ENCODE measurements at regions not wholly inside any gene's neighbourhood (a gene's known extent, or its start where the extent isn't known, plus 50 kb on each side); places are given as distances from the start of the nearest gene placed in this dataset.

- no TSS peak for BruUV-seq (replicated peaks)
- no peaks in the 10 kb centered on the region for H3K79me2 ChIP-seq (ENCODE audit: control insufficient read depth, insufficient read depth, low read length)
- in situ Hi-C loops (cut with MboI), result no loop called here
- FAIRE-seq, result no peak
- no peak overlapping the region for H3K9ac ChIP-seq (ENCODE audit: insufficient read depth in 1 of 2, low read depth in 2 of 2, low read length in 2 of 2)
- POLR2A ChIA-PET, result no interaction called here
- H3K9me1 ChIP-seq (ENCODE audit: control insufficient read depth, insufficient read depth, low read length), result no peaks in the 10 kb centered on the region
- DNase-seq (ENCODE audit: extremely low read depth in 1 of 4, low spot score in 3 of 4), result no peak
- WGBS (ENCODE audit: insufficient coverage, low coverage, missing lambda C conversion rate), result 0% methylated on average over 1 of the region's 1 CpG
- CTCF ChIA-PET (ENCODE audit: low intra/inter-chr PET ratio), result no interaction called here
- H3K27me3 ChIP-seq (ENCODE audit: control insufficient read depth in 2 of 2, insufficient read depth in 2 of 2, low read length in 2 of 2), result no peaks in the 10 kb centered on the region
- no peaks in the 10 kb centered on the region for H4K20me1 ChIP-seq (replicated peaks; ENCODE audit: control insufficient read depth, insufficient read depth, low read length)
- intact Hi-C loops (cut with micrococcal nuclease), result no loop called here
- no peak overlapping the region for H3K4me2 ChIP-seq (ENCODE audit: insufficient read depth, low read length)
- TF ChIP-seq RBFOX2 (IDR thresholded peaks at IDR 0.05; ENCODE audit: low read depth, low read length) (no peak), ZNF212 (CRISPR knock-in tag; IDR thresholded peaks at IDR 0.05) (no peak), GABPA (tag; conservative IDR thresholded peaks at IDR 0.05; ENCODE audit: low read depth) (no peak)
- H3K4me3 ChIP-seq, result no peak overlapping the region
- no peaks in the 10 kb centered on the region for H3K36me3 ChIP-seq (ENCODE audit: control insufficient read depth, insufficient read depth, low read length)
- no peaks in the 10 kb centered on the region for H3K4me1 ChIP-seq (replicated peaks in 1 of 2; ENCODE audit: control insufficient read depth in 2 of 2, insufficient read depth in 2 of 2, low read length in 2 of 2)
- H2AFZ ChIP-seq (ENCODE audit: low read depth, low read length), result peak overlapping the region; percentile 30; the same call in 1 of the 2 replicates
- no peaks in the 10 kb centered on the region for H3K9me3 ChIP-seq (replicated peaks; ENCODE audit: control insufficient read depth, insufficient read depth, low read depth, low read length)
- no peak overlapping the region for H3K27ac ChIP-seq (ENCODE audit: extremely low read depth, low read depth, low read length)
- ATAC-seq, result no peak
Measured at GRCh38 chr1:191674626-191675179, 483.6 kb upstream of the RGS18 start.

- no peaks in the 10 kb centered on the region for H3K27me3 ChIP-seq (ENCODE audit: control insufficient read depth in 2 of 2, insufficient read depth in 2 of 2, low read length in 2 of 2)
- H3K4me2 ChIP-seq (ENCODE audit: insufficient read depth, low read length), result no peak overlapping the region
- FAIRE-seq (no peak), DNase-seq (ENCODE audit: extremely low read depth in 1 of 4, low spot score in 3 of 4) (no peak), ATAC-seq (no peak)
- H3K36me3 ChIP-seq (ENCODE audit: control insufficient read depth, insufficient read depth, low read length), result no peaks in the 10 kb centered on the region
- H3K4me3 ChIP-seq, result no peak overlapping the region
- in situ Hi-C loops (cut with MboI), result no loop called here
- no TSS peak for BruUV-seq (replicated peaks)
- H3K9ac ChIP-seq (ENCODE audit: insufficient read depth in 1 of 2, low read depth in 2 of 2, low read length in 2 of 2), result no peak overlapping the region
- no peaks in the 10 kb centered on the region for H3K4me1 ChIP-seq (replicated peaks in 1 of 2; ENCODE audit: control insufficient read depth in 2 of 2, insufficient read depth in 2 of 2, low read length in 2 of 2)
- H2AFZ ChIP-seq (ENCODE audit: low read depth, low read length), result no peak overlapping the region
- no peaks in the 10 kb centered on the region for H3K9me3 ChIP-seq (replicated peaks; ENCODE audit: control insufficient read depth, insufficient read depth, low read depth, low read length)
- H3K79me2 ChIP-seq (ENCODE audit: control insufficient read depth, insufficient read depth, low read length), result no peaks in the 10 kb centered on the region
- ChIA-PET POLR2A (no interaction called here), CTCF (ENCODE audit: low intra/inter-chr PET ratio) (no interaction called here)
- WGBS (ENCODE audit: insufficient coverage, low coverage, missing lambda C conversion rate), result 1% methylated on average over 4 of the region's 4 CpGs
- intact Hi-C loops (cut with micrococcal nuclease), result no loop called here
- no peaks in the 10 kb centered on the region for H3K9me1 ChIP-seq (ENCODE audit: control insufficient read depth, insufficient read depth, low read length)
- H4K20me1 ChIP-seq (replicated peaks; ENCODE audit: control insufficient read depth, insufficient read depth, low read length), result no peaks in the 10 kb centered on the region
- no peak overlapping the region for H3K27ac ChIP-seq (ENCODE audit: extremely low read depth, low read depth, low read length)
- TF ChIP-seq SMAD4 (CRISPR knock-in tag; conservative IDR thresholded peaks at IDR 0.05) (no peak), ZNF316 (IDR thresholded peaks at IDR 0.05) (peak; percentile 69), ZBTB12 (CRISPR knock-in tag; IDR thresholded peaks at IDR 0.05) (no peak), MAFG (tag; conservative IDR thresholded peaks at IDR 0.05) (peak; percentile 47; the same call in 1 of the 2 replicates), LCOR (CRISPR knock-in tag; IDR thresholded peaks at IDR 0.05) (no peak), E4F1 (CRISPR knock-in tag; IDR thresholded peaks at IDR 0.05; ENCODE audit: borderline replicate concordance) (no peak), CEBPB (tag; IDR thresholded peaks at IDR 0.05) (0 out of 2 replicates have a peak, but pooled peaks have one; percentile 9), TEAD1 (CRISPR knock-in tag; IDR thresholded peaks at IDR 0.05) (no peak), ZNF347 (CRISPR knock-in tag; IDR thresholded peaks at IDR 0.05; ENCODE audit: low read depth) (no peak)
Measured at GRCh38 chr1:191675856-191676783, 482.1 kb upstream of the RGS18 start.
